B cell (primary cell): ENCODE measurements at regions not wholly inside any gene's neighbourhood (a gene's known extent, or its start where the extent isn't known, plus 50 kb on each side); places are given as distances from the start of the nearest gene placed in this dataset. TPM values are rescaled to one million over a fixed set of nuclear protein-coding genes. Genes with fewer than 3 reads are reported as not detected.

Source experiments
- ATAC-seq: fragments of 200-7000 bp; cut with Tn5 transposase; one replicate; pipeline ENCODE4 v1.10.0; 2021; ENCODE audit warnings: low read depth, mild to moderate bottlenecking, moderate number of reproducible peaks, moderate library complexity
- CTCF ChIA-PET: fragments of 350-600 bp; sonication (Branson Sonifier 250); formaldehyde crosslinking; loops from one replicate; lab custom pipeline; 2021; ENCODE audit warnings: antibody characterized with exemption, inconsistent platforms; lab: Charles Lee
- POLR2A ChIA-PET: fragments of 350-600 bp; sonication (Branson Sonifier 250); formaldehyde crosslinking; loops from one replicate; lab custom pipeline; 2021; ENCODE audit warnings: antibody characterized with exemption; lab: Charles Lee
- DNase-seq: peaks from one replicate; pipeline ENCODE4 v3.0.0; 2013
- H2AFZ ChIP-seq: 2 replicates; pipeline ENCODE4 v1.6.1; 2012; ENCODE audit warnings: mild to moderate bottlenecking, low read depth, low read length; ENCODE audit not compliant: insufficient read depth, poor library complexity, severe bottlenecking
- H3K27ac ChIP-seq, 2 donors: 1 replicate in 1 of 2; 2 replicates in 1 of 2; pipeline ENCODE4 v1.5.1; 2012 to 2013; ENCODE audit warnings: low read length in 2 of 2, mild to moderate bottlenecking in 2 of 2, moderate library complexity in 1 of 2
- H3K27me3 ChIP-seq, 4 experiments: fragments of 200-600 bp in 1 of 4; sonication (generic) in 1 of 4; replicated peaks in 1 of 4; 1 replicate in 2 of 4; 2 replicates in 2 of 4; pipeline versions ENCODE4 v1.6.1 to v1.7.0; 2013 to 2016; ENCODE audit warnings: low read length in 3 of 4, mild to moderate bottlenecking in 2 of 4, mixed read lengths in 1 of 4, moderate library complexity in 1 of 4; ENCODE audit not compliant: insufficient read depth in 4 of 4, control insufficient read depth in 3 of 4; ENCODE audit errors: control extremely low read depth in 1 of 4
- H3K36me3 ChIP-seq, 2 experiments: replicated peaks in 1 of 2; 1 replicate in 1 of 2; 2 replicates in 1 of 2; pipeline versions ENCODE4 v1.6.1 to v1.7.1; 2013; ENCODE audit warnings: low read length in 1 of 2; ENCODE audit not compliant: insufficient read depth in 2 of 2, control insufficient read depth in 1 of 2; ENCODE audit errors: control extremely low read depth in 1 of 2, extremely low read depth in 1 of 2
- H3K4me1 ChIP-seq, 2 donors: fragments of 200-600 bp in 1 of 2; sonication (generic) in 1 of 2; 1 replicate in 1 of 2; 2 replicates in 1 of 2; pipeline versions ENCODE4 v1.5.1 to v1.6.1; 2013 to 2017; ENCODE audit warnings: low read length in 2 of 2; ENCODE audit not compliant: control insufficient read depth in 2 of 2, insufficient read depth in 2 of 2
- H3K4me2 ChIP-seq: replicated peaks from 2 replicates; pipeline ENCODE3; 2012; ENCODE audit warnings: mild to moderate bottlenecking, low read depth, low read length; ENCODE audit not compliant: poor library complexity, severe bottlenecking
- H3K4me3 ChIP-seq, 5 experiments: fragments of 200-600 bp in 1 of 5; sonication (generic) in 1 of 5; 1 replicate in 3 of 5; 2 replicates in 2 of 5; pipeline versions ENCODE4 v1.5.1 to v1.7.0; 2011 to 2016; ENCODE audit warnings: low read length in 4 of 5, mild to moderate bottlenecking in 4 of 5, low read depth in 2 of 5, control low read depth in 1 of 5, moderate library complexity in 1 of 5; ENCODE audit not compliant: insufficient read depth in 1 of 5; ENCODE audit errors: control extremely low read depth in 1 of 5, extremely low read depth in 1 of 5
- H3K79me2 ChIP-seq: fragments of 200-600 bp; sonication (generic); one replicate; pipeline ENCODE4 v1.6.0; 2016; ENCODE audit warnings: low read length; ENCODE audit not compliant: control insufficient read depth, insufficient read depth
- H3K9ac ChIP-seq: fragments of 200-600 bp; sonication (generic); 2 replicates; pipeline ENCODE4 v1.6.1; 2017; ENCODE audit warnings: mild to moderate bottlenecking, low read length, moderate library complexity
- H3K9me3 ChIP-seq, 3 donors: one replicate each; pipeline versions ENCODE4 v1.6.1 to v1.7.1; 2013; ENCODE audit warnings: low read length in 2 of 3; ENCODE audit not compliant: control insufficient read depth in 2 of 3, insufficient read depth in 1 of 3; ENCODE audit errors: control extremely low read depth in 1 of 3
- H4K20me1 ChIP-seq: 2 replicates; pipeline ENCODE4 v1.6.0; 2012; ENCODE audit warnings: mild to moderate bottlenecking, low read length; ENCODE audit not compliant: insufficient read depth, control insufficient read depth, poor library complexity, severe bottlenecking
- H3K27ac Mint-ChIP-seq: one replicate; pipeline ENCODE4 v1.8.0; 2021; ENCODE audit warnings: mixed read lengths
- H3K27me3 Mint-ChIP-seq: one replicate; pipeline ENCODE4 v1.8.0; 2021; ENCODE audit warnings: mixed read lengths
- H3K4me1 Mint-ChIP-seq: one replicate; pipeline ENCODE4 v1.8.0; 2021; ENCODE audit warnings: mixed read lengths
- H3K4me3 Mint-ChIP-seq: one replicate; pipeline ENCODE4 v1.8.0; 2021; ENCODE audit warnings: mixed read lengths
- H3K9me3 Mint-ChIP-seq: one replicate; pipeline ENCODE4 v1.8.0; 2022; ENCODE audit warnings: mixed read lengths; ENCODE audit not compliant: insufficient read depth
- EZH2 ChIP-seq: IDR thresholded peaks from 2 replicates; pipeline ENCODE4 v1.6.1; 2012; ENCODE audit warnings: borderline replicate concordance, low read depth, mild to moderate bottlenecking, moderate library complexity, low read length; ENCODE audit not compliant: insufficient read depth, poor library complexity, severe bottlenecking
- WGBS: methylation state at CpG from one replicate; pipeline ENCODE4 v1.1.5; 2013; ENCODE audit warnings: missing lambda C conversion rate; ENCODE audit not compliant: insufficient coverage; 5-methylcytosine and 5-hydroxymethylcytosine counted together
- intact Hi-C: fragments of 100-400 bp; cut with micrococcal nuclease; formaldehyde crosslinking; loops from one replicate; pipeline ENCODE4 v1.10.0; 2022
- small RNA-seq: library from RNA; depleted of rRNA; stranded (forward); fragments of <200 nt; gene quantifications from one replicate; pipeline ENCODE3, GENCODE V24; 2012; ENCODE audit warnings: low replicate concordance, low read depth; ENCODE audit not compliant: insufficient read length
- TF ChIP-seq, protein P1 (sequence below): fragments of 200-600 bp; IDR thresholded peaks from one replicate; pipeline ENCODE4 v1.8.0; 2022; ENCODE audit warnings: antibody characterized with exemption, mild to moderate bottlenecking

- no peak overlapping the region for H3K27ac ChIP-seq
- 89% methylated on average over 5 of the region's 15 CpGs for WGBS
- H3K9me3 ChIP-seq = no peaks in the 10 kb centered on the region
- no peaks in the 10 kb centered on the region for H3K4me1 Mint-ChIP-seq
- ATAC-seq = no peak
- H3K4me1 ChIP-seq = no peaks in the 10 kb centered on the region
- H3K4me3 Mint-ChIP-seq = no peak overlapping the region
- H3K9me3 Mint-ChIP-seq = peaks cover 2% of the 10 kb centered on the region
- H3K36me3 ChIP-seq = no peaks in the 10 kb centered on the region
- no peak overlapping the region for H2AFZ ChIP-seq
- DNase-seq = no peak
- H3K79me2 ChIP-seq = no peaks in the 10 kb centered on the region
- no peaks in the 10 kb centered on the region for H4K20me1 ChIP-seq
- H3K9ac ChIP-seq = no peak overlapping the region
- intact Hi-C loops = no loop called here
- H3K27ac Mint-ChIP-seq = no peak overlapping the region
- no peak overlapping the region for H3K4me2 ChIP-seq
- TF ChIP-seq, protein P1, sequence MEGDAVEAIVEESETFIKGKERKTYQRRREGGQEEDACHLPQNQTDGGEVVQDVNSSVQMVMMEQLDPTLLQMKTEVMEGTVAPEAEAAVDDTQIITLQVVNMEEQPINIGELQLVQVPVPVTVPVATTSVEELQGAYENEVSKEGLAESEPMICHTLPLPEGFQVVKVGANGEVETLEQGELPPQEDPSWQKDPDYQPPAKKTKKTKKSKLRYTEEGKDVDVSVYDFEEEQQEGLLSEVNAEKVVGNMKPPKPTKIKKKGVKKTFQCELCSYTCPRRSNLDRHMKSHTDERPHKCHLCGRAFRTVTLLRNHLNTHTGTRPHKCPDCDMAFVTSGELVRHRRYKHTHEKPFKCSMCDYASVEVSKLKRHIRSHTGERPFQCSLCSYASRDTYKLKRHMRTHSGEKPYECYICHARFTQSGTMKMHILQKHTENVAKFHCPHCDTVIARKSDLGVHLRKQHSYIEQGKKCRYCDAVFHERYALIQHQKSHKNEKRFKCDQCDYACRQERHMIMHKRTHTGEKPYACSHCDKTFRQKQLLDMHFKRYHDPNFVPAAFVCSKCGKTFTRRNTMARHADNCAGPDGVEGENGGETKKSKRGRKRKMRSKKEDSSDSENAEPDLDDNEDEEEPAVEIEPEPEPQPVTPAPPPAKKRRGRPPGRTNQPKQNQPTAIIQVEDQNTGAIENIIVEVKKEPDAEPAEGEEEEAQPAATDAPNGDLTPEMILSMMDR = no peak
- no peak for TF ChIP-seq EZH2
- peaks cover 14% of the 10 kb centered on the region for H3K27me3 Mint-ChIP-seq
- POLR2A ChIA-PET = no interaction called here
- CTCF ChIA-PET = interaction anchor here (0.6 kb wide), 1 partner anchor 1289 kb away, joined by 3 read pairs; no protein-coding TSS in a partner anchor
- no peak overlapping the region for H3K4me3 ChIP-seq
- no peaks in the 10 kb centered on the region for H3K27me3 ChIP-seq
These were observed 52.0 kb upstream of the TINAGL1 start for GRCh38 chr1:31524186-31524901.

Small RNA genes lying in the stretch of these regions (small RNA-seq; reads per million reads assigned to genes)
- gene RF00019 = not detected
- not detected for gene RNU6-40P
